DND-41 (cell line): ENCODE measurements at regions not wholly inside any gene's neighbourhood (a gene's known extent, or its start where the extent isn't known, plus 50 kb on each side); places are given as distances from the start of the nearest gene placed in this dataset.

Experiments
- CTCF ChIP-seq: IDR thresholded peaks from 2 replicates; pipeline ENCODE4 v1.5.1; 2012; ENCODE audit warnings: borderline replicate concordance, low read length, moderate library complexity, mild to moderate bottlenecking; ENCODE audit not compliant: poor library complexity, severe bottlenecking; ENCODE audit errors: extremely low read depth
- EZH2 ChIP-seq: IDR thresholded peaks from 3 replicates; pipeline ENCODE4 v1.6.1; 2012; ENCODE audit warnings: borderline replicate concordance, low read depth, mild to moderate bottlenecking, moderate library complexity, low read length, inconsistent platforms; ENCODE audit not compliant: severe bottlenecking

- TF ChIP-seq CTCF (no peak), EZH2 (no peak)
These were observed 521.4 kb upstream of the TGFBR2 start for GRCh38 chr3:30084971-30085403.
